Body of pancreas (tissue), 4 donors: ENCODE measurements at regions not wholly inside any gene's neighbourhood (a gene's known extent, or its start where the extent isn't known, plus 50 kb on each side); places are given as distances from the start of the nearest gene placed in this dataset.

ENCODE experiments used
- POLR2A ChIP-seq, 3 donors: fragments of 450-650 bp; IDR thresholded peaks; one replicate each; pipeline ENCODE4 v1.6.1; 2016; ENCODE audit warnings: antibody characterized with exemption in 3 of 3, mild to moderate bottlenecking in 2 of 3
- TF ChIP-seq, protein P1 (sequence below), 7 experiments: fragments of 450-650 bp in 4 of 7; fragments of 200-600 bp in 3 of 7; sonication (generic) in 3 of 7; IDR thresholded peaks; one replicate each; pipeline ENCODE4 v1.5.1; 2016 to 2019; ENCODE audit warnings: antibody characterized with exemption in 7 of 7

DNA sequence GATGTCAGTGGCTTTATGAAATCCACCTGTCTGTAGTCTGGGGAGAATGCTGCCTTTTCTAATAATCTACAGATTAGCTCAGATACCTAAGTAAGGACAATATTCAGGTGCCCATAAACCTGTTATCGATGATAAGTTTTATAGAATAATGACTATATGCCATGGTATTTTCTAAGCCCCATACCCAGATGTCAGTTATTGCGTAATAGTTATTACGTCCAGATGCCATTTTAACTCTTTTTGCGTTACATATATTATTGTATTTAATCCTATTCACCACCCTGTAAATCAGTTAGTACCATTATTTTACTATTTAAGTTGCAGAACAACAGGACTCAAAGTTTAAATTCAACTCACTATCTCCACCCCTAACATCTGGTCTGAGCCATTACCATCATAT is 1343.9 kb upstream of the ACO1 start:
- TF ChIP-seq, protein P1, sequence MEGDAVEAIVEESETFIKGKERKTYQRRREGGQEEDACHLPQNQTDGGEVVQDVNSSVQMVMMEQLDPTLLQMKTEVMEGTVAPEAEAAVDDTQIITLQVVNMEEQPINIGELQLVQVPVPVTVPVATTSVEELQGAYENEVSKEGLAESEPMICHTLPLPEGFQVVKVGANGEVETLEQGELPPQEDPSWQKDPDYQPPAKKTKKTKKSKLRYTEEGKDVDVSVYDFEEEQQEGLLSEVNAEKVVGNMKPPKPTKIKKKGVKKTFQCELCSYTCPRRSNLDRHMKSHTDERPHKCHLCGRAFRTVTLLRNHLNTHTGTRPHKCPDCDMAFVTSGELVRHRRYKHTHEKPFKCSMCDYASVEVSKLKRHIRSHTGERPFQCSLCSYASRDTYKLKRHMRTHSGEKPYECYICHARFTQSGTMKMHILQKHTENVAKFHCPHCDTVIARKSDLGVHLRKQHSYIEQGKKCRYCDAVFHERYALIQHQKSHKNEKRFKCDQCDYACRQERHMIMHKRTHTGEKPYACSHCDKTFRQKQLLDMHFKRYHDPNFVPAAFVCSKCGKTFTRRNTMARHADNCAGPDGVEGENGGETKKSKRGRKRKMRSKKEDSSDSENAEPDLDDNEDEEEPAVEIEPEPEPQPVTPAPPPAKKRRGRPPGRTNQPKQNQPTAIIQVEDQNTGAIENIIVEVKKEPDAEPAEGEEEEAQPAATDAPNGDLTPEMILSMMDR (IDR thresholded peaks at IDR 0.05): no peak
- TF ChIP-seq POLR2A (IDR thresholded peaks at IDR 0.05): no peak
